Activated T-helper 1 cell treated with anti-CD3 and anti-CD28 coated beads, Interleukin-2, amount 50 U/mL, for 16 hours (primary cell): ENCODE measurements at regions not wholly inside any gene's neighbourhood (a gene's known extent, or its start where the extent isn't known, plus 50 kb on each side); places are given as distances from the start of the nearest gene placed in this dataset.
"Not testable (repeated sequence)": the region's sequence is repeated elsewhere in the genome, so short reads cannot be mapped to it uniquely, and the experiment has no call there.

Experiments
- DNase-seq, 2 donors: peaks; one replicate each; pipeline ENCODE4 v3.0.0-alpha.2; 2020; ENCODE audit warnings: low read depth in 1 of 2, low spot score in 1 of 2

DNA sequence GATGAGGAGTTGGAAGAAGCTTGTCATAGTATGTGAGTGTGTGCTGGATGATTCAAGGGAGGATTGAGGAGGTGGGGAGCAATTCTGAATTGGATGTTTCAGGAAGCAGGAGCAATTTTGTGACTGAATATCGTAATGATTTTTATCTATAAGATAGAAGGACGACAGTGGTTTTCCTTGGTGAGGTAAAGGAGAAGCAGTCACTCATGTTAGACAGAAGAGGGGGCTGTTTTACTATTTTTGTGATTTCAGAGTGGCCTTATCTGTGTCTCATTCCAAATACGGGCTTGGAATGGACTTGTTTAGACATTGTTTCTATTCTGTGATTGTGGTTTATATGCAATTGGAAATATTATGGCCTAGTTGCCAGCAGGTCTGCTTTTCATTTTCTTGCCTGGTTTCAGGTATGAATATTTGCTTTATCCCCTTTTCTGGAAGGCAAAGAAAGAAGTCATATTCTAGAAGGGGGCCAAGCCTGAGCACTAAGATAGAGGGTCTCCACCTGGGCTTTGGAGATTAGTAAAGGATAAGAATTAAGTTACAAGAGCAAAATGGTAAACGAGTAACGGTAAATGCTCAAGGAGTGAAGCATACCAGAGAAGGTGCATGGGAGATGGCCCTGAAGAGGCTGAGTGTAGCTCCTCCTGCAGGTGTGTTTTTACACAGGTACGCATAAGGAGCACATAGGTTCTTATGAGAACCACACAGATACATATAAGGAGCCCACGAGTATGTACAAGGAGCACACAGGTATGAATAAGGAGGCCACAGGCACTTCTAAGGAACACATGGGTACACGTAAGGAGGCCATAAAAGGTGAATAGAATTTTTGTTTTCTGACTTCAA lies 124.6 kb upstream of the KCNAB1 start:
- no peak for DNase-seq

DNA sequence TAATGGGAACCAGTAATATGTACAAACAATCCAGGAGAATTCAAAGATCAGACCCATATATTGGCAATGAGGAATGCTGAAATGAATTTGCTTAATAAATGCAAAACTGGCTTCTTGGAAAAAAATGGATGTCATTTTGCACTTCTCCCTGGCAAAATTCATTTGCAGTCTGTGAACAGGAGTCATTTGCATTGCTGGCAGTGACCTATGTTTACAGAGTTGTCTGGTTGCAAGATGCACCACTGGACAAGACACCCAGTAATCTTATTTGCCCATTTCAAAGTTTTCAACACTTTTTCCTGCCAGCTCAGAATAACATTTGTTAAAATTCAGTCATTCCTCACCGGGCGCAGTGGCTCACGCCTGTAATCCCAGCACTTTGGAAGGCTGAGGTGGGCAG lies 123.5 kb upstream of the KCNAB1 start:
- no peak for DNase-seq

DNA sequence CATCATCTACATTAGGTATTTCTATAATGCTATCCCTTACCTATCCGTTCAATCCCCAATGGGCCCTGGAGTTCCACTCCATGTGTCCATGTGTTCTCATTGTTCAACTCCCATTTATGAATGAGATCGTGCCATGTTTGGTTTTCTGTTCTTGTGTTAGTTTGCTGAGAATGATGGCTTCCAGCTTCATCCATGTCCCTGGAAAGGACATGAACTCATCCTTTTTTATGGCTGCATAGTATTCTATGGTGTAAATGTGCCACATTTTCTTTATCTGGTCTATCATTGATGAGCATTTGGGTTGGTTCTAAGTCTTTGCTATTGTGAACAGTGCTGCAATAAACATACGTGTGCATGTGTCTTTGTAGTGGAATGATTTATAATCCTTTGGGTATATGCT lies 122.2 kb upstream of the KCNAB1 start:
- not testable (repeated sequence) for DNase-seq

DNA sequence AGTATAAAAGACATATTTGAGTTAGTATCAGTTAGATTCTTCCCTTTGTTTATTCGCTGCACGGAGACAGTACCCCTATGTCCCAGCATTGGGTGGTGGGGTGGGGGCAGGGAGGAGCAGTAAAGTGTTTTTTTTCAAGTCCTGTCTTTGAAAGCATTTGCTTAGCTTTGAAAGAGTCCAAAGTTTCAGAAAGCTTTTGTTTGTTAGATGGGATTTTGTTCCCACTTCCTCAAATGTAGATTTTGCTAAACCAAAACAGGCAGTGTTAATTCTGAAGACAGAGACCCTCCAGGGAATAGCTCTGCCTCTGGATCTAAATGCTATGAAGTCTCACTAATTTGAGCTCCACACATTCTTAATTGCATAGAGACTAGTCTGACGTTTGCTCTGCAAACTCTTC lies 114.6 kb upstream of the KCNAB1 start:
- no peak for DNase-seq

DNA sequence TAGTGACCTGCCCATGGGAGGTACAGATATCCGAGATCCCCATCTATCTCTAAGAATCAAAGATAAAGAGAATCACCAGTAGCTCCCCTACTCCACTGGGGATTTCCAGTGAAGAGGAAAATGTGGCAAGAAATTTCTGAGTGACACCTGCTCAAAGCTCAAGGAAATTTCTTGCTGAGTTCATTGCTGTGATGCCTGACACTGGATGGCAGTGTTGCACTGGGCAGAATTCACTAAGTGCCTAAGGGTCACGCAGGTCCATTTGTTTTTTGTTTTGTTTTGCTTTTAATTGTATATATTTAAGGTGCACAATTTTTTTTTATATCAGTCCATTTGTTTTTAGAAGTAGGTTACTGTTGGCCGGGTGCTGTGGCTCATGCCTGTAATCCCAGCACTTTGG lies 109.5 kb upstream of the KCNAB1 start:
- DNase-seq = no peak

DNA sequence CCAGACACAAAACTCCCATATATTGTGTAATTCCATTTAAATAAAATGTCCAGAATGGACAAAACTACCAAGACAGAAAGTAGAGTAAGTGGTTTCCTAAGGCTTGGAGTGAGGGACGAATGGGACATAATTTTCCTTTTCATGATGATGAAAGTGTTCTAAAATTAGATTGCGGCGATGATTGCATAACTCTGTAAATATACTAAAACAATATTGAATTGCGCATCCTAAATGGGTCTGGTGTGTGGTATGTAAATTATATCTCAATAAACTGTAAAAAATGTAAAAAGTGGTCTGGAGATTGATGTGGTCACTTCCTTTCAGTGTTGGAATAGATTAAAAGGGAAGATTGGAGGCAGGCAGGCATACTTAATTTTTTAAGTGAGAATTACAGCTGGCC lies 105.9 kb upstream of the KCNAB1 start:
- DNase-seq = no peak

DNA sequence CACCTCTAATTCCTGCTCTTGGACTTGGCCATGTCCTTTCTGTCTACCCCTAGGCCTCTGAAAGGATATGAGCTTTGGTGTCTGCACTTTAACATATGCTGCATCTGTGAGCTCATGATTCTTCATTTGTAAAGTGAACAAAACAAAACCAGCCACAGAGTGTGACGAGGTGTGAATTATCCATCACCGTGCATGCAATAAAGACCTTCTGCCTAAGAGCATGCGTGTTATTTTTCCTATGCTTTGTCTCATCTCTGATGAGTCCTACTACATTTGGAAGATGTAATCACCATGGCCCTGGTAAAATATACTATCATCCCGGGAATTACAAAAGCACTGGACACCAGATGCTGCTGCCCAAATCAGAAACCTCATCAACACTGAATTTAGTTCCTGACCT lies 103.5 kb upstream of the KCNAB1 start:
- DNase-seq = no peak

DNA sequence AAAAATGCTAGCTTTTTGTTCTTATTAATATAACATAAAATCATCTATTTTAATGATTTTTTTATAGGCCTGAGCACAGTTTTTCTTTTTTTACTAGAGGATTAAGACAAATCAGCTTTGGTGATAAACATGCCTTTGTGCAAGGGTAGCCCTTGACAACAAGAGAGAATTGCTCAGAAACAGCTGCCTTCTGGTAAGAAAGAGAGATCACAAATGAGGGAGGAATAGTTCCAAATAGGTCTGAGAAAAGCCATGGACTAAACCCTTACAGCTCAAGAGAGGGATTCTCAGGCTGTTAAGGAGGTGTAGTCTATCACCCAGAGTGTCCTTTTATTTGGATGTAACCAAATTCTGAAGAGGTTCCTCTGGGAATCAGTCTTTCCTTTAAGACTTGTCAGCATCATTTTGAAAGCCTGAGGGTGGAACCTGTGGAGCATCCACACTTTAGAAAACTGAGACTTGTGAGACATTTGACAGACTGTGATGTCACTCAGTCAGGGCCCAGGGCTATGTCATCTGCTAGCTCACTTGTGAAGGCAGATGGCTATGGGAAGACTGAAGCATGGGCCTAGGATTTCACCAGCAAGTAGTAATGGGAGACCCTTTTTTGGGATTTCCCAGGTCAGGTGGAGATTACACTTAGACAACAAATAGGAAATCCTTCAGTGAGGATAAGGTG lies 102.9 kb upstream of the KCNAB1 start:
- DNase-seq = no peak

DNA sequence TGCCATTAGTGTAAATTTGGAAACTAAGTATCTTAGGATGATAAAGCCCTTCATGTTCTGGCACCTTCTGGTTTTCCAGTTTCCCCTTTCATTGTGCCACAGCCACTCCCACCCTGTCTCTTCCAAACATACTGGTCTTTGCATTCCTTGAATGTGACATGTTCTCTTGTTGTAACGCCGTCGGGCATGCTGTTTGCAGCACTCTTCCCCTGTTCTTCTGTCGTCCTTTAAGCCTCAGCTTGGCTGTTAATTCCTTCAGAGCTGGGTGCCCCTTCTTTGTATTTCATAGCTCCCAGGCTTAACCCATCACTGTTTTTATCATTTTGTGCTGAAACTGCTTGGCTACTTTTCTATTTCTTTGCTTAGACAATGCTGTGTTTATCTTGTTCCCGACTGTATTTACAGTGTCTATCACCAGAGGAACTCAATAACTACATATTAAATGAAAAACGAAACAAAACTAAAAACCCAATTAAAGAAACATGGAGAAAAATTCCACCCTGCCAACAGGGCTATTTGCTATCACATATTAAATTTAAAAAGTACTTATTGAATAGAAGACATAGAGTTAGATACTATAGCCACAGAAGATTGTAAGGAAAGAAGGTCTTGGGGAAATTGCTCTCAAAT lies 95.4 kb upstream of the KCNAB1 start:
- DNase-seq = no peak

DNA sequence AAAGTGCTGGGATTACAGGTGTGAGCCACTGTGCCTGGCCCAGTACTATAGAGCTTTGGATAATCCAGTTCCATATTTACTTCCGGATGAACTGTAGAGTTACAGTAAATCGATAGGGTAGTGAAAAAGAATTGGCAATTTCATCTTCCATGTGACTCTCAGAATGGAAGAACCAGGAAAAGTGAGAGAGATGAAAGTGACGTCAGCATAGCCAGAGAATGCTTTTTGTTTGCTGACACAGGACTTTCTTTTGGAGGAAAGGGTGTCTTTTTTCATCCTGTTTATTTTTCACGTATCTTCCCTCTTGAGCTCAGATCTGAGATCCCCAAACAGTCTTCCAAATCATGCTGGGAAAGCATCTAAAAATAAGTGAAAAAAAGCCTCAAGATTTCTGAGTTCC lies 91.2 kb upstream of the KCNAB1 start:
- DNase-seq = no peak

DNA sequence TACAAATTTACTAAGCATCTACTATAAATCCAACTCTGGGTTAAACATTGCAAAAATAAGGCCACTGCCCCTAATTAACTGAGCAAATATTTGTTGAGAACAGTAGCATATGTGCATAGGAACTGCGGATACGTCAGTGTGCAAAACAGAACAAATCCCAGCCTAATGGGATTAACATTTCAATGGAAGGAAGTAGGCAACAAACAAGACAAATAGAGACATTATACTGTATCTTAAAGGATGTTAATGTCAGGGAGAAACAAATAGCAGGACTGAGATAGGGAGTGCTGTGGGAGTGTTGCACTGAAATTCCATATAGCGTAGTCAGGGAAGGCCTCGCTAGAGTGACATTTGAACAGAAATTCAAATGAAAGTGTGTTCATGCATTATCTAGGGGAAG lies 89.7 kb upstream of the KCNAB1 start:
- DNase-seq = no peak

DNA sequence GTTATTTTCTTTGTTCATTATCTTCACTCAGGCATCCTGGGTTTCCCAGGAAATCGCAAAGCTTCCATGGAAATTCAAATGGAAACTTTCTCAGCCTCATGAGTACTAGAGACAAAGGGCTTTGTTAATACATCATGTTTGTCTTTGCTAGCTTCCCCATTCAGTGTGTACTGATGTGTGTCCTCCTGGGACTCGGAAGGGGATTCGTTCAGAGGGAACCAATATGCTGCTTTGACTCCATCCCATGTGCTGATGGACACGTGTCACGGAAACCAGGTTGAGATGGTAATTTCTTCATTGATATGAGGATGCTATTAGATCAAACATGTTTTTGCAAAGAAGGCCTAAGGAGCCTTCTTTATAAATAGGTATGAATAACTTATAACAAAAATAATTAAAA lies 87.0 kb upstream of the KCNAB1 start:
- no peak for DNase-seq

DNA sequence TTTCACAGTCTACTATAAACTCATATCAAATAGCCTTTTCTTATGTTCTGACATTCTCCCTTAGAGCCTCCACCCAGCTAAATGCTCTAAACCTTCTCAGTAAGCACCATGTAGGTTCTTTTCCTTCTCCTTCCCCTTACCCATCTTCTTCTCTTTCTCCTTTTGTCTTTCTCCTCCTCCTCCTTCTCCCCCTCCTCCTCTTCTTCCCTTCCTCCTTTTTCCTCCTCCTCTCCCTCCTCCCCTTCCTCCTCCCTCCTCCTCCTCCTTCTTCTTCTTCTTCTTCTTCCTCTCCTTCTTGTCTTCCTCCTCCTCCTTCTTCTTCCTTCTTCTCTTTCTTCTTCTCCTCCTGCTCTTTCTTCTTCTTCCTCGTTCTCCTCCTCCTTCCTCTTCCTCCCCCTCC lies 85.2 kb upstream of the KCNAB1 start:
- DNase-seq = no peak

DNA sequence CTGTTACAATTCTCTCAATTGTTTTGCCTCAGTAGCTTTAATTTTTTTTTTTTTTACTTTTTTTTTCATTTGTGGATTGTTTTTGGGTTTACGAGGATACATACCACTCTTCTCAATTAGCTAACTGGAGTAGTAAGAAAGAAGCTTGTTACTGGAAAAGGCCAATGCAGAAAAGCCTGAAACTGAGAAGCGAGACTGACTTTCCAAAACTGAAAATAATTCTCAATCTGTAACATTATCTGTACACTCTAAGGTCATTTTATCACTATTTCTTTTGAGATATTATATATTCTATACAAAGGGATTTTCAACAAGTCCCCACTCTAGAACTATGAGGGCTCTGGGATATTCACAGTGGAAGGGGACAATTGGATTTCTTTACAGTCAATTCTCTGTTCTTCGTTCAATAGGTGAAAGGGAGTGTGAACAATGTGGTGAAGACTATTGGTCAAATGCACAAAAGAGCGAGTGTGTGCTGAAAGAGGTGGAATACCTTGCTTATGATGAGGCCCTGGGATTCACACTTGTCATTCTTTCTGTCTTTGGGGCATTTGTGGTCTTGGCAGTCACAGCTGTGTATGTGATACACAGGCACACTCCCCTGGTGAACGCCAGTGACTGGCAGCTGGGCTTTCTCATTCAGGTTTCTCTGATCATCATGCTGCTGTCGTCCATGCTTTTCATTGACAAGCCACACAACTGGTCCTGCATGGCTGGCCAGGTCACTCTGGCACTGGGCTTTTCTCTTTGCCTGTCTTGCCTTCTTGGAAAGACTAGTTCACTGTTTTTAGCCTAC lies 83.9 kb upstream of the KCNAB1 start:
- no peak for DNase-seq

DNA sequence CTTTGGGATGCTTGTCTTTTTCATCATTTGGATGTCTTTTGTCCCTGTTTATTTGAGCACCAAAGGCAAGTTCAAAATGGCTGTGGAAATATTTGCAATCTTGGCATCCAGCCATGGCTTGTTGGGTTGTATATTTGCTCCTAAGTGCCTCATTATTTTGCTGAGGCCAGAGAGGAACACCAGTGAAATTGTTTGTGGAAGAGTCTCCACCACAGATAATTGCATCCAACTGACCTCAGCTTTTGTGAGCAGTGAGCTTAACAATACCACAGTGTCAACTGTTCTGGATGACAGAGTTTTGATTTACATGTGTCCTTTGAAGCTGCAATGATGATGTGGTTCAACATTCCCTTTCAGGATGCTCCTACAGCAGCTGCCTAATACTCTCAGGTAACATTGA lies 83.0 kb upstream of the KCNAB1 start:
- DNase-seq = no peak

DNA sequence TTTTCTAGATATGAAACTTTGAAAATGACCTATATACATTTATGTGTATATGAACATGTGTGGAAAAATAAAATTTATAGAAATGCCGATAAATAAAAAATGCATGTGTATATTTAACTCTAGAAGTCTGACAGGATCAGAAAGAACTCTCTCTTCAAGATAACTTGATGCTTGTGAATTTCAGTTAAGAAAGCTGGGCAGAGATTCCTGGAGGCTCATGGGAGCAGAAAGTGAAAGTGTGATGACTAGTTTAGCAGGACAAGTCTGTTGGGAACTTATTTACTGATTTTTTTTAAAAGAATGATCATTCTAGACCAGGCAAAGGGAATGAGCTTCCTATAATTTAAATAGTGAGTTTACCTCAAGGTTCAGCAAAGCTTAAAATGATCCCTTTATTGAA lies 81.5 kb upstream of the KCNAB1 start:
- no peak for DNase-seq

DNA sequence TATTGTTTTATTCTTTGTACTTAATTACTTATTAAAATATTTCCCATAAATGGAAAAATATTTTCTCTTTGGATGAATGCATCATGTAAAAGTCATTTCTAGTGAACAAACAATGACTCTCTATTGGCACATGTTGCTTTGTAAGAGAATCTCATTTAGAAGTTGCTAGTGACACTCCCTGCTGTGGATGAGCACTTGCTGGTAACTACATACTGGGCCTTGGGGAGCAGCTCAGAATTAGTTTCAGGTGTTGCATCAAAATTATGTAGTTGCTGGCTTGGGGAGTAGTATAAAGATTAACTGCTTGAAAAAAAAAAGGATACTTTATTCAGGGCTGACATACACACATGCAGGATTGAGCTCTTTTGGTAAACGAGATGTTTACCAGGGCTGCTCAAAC lies 80.3 kb upstream of the KCNAB1 start:
- no peak for DNase-seq

DNA sequence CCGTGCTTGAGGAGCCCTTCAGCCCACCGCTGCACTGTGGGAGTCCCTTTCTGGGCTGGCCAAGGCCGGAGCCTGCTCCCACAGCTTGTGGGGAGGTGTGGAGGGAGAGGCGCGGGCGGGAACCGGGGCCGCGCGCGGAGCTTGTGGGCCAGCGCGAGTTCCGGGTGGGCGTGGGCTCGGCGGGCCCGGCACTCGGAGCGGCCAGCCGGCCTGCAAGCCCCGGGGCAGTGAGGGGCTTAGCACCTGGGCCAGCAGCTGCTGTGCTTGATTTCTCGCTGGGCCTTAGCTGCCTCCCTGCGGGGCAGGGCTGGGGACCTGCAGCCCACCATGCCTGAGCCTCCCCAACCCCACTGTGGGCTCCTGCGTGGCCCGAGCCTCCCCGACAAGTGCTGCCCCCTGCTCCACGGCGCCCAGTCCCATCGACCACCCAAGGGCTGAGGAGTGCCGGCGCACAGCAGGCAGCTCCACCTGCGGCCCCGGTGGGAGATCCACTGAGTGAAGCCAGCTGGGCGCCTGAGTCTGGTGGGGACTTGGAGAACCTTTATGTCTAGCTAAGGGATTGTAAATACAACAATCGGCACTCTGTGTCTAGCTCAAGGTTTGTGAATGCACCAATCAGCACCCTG lies 79.0 kb upstream of the KCNAB1 start:
- not testable (repeated sequence) for DNase-seq

DNA sequence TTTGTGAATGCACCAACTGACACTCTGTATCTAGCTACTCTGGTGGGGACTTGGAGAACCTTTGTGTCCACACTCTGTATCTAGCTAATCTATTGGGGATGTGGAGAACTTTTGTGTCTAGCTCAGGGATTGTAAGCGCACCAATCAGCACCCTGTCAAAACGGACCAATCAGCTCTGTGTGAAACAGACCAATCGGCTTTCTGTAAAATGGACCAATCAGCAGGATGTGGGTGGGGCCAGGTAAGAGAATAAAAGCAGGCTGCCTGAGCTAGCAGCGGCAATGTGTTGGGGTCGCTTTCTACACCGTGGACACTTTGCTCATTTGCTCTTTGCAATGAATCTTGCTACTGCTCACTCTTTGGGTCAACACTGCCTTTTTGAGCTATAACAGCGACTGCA lies 78.5 kb upstream of the KCNAB1 start:
- not testable (repeated sequence) for DNase-seq

DNA sequence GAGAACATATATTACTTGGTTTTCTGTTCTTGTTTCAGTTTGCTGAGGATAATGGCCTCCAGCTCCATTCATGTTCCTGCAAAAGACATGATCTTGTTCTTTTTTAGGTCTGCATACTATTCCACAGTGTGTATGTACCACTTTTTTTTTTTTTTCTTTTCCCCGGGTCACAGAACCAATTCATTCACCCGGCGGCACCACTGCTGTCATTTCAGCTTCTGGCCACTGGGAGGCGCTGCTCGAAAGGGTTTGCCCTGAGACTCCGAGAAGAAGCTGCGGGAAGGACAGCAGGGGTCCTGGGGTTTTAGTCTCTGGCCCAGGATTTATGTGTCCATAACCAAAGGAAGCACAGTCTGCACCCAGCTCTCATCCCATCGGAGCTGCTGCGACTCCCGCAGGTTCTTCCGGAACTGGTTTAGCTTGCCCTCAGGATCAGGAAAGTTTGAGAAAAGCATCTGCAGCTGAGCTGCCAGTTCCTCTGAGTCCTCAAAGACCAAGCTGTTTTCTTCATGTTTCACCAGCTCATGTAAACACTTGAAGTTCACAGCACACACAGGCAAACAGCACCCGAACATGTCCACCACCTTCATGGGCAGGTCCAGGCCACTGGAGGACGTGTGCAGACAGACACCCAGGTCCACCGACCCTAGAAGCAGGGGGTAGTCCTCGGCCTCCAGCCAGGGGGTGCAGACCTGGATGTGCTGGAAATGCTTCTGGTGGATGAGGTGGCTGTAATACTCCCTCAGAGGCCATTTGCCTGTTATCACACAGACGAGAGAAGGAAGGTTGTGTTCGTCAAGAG lies 76.3 kb upstream of the KCNAB1 start:
- DNase-seq = peak; percentile 19 to 33
